SU-DHL-6 (cell line): ENCODE measurements at regions not wholly inside any gene's neighbourhood (a gene's known extent, or its start where the extent isn't known, plus 50 kb on each side); places are given as distances from the start of the nearest gene placed in this dataset.

ENCODE experiments used
- CTCF ChIP-seq: fragments of 200-600 bp; sonication (generic); IDR thresholded peaks from one replicate; pipeline ENCODE4 v1.5.1; 2017; ENCODE audit warnings: antibody characterized with exemption, mild to moderate bottlenecking, low read length, moderate library complexity; ENCODE audit not compliant: insufficient read depth, poor library complexity, severe bottlenecking
- EZH2phosphoT487 ChIP-seq: fragments of 200-600 bp; sonication (generic), shearing (Covaris generic); conservative IDR thresholded peaks from 2 replicates; pipeline ENCODE4 v1.6.1; 2018; ENCODE audit warnings: mild to moderate bottlenecking, antibody characterized with exemption, low read length, moderate library complexity, mixed read lengths

GRCh38 chr2:198289811-198290210 is 485.4 kb downstream of the PLCL1 start:
- no peak for TF ChIP-seq CTCF
- TF ChIP-seq EZH2phosphoT487, result no peak
